GM18507 (cell line): ENCODE measurements at regions not wholly inside any gene's neighbourhood (a gene's known extent, or its start where the extent isn't known, plus 50 kb on each side); places are given as distances from the start of the nearest gene placed in this dataset.

ENCODE experiments used
- DNase-seq: peaks from one replicate; pipeline ENCODE4 v3.0.0; 2011; ENCODE audit warnings: low read depth; ENCODE audit not compliant: insufficient read length; ENCODE audit errors: extremely low spot score
- FAIRE-seq: peaks from 2 replicates; lab custom pipeline; 2011; peaks lifted over from hg19 to GRCh38; lab: Jason Lieb, UNC

- FAIRE-seq (no peak), DNase-seq (no peak)
These were observed 72.6 kb upstream of the INSIG1 start for GRCh38 chr7:155225095-155225494.

GRCh38 chr7:155225516-155225915 is 72.2 kb upstream of the INSIG1 start:
- DNase-seq (no peak), FAIRE-seq (no peak)

- FAIRE-seq (no peak), DNase-seq (no peak)
These were observed 71.2 kb upstream of the INSIG1 start for GRCh38 chr7:155226261-155227003.

GRCh38 chr7:155227004-155227787 is 70.5 kb upstream of the INSIG1 start:
- DNase-seq (no peak), FAIRE-seq (no peak)

GRCh38 chr7:155227788-155228458 is 69.8 kb upstream of the INSIG1 start:
- no peak for FAIRE-seq
- no peak for DNase-seq

- DNase-seq (no peak), FAIRE-seq (no peak)
These were observed 69.2 kb upstream of the INSIG1 start for GRCh38 chr7:155228459-155228845.

- no peak for FAIRE-seq
- DNase-seq, result no peak
These were observed 68.8 kb upstream of the INSIG1 start for GRCh38 chr7:155228894-155229293.

GRCh38 chr7:155229548-155230168 is 68.0 kb upstream of the INSIG1 start:
- DNase-seq, result no peak
- no peak for FAIRE-seq

GRCh38 chr7:155230169-155230593 is 67.5 kb upstream of the INSIG1 start:
- DNase-seq (no peak), FAIRE-seq (no peak)

GRCh38 chr7:155231241-155231800 is 66.4 kb upstream of the INSIG1 start:
- FAIRE-seq (no peak), DNase-seq (no peak)

GRCh38 chr7:155231941-155232340 is 65.7 kb upstream of the INSIG1 start:
- no peak for FAIRE-seq
- DNase-seq, result no peak

- DNase-seq (no peak), FAIRE-seq (no peak)
These were observed 64.8 kb upstream of the INSIG1 start for GRCh38 chr7:155232911-155233310.

- no peak for FAIRE-seq
These were observed 64.1 kb upstream of the INSIG1 start for GRCh38 chr7:155233311-155234157.

GRCh38 chr7:155234158-155234492 is 63.6 kb upstream of the INSIG1 start:
- FAIRE-seq (no peak), DNase-seq (no peak)

More at GRCh38 chr7:155233311-155234157, 64.1 kb upstream of the INSIG1 start:
- DNase-seq, result no peak

- DNase-seq (no peak), FAIRE-seq (no peak)
These were observed 62.5 kb upstream of the INSIG1 start for GRCh38 chr7:155234950-155235789.

GRCh38 chr7:155236386-155236785 is 61.3 kb upstream of the INSIG1 start:
- DNase-seq, result no peak
- no peak for FAIRE-seq

- no peak for FAIRE-seq
- DNase-seq, result no peak
These were observed 60.4 kb upstream of the INSIG1 start for GRCh38 chr7:155237297-155237696.

- no peak for DNase-seq
- FAIRE-seq, result no peak
These were observed 59.9 kb upstream of the INSIG1 start for GRCh38 chr7:155237730-155238129.
